ENCODE measurements at regions not wholly inside any gene's neighbourhood (a gene's known extent, or its start where the extent isn't known, plus 50 kb on each side); places are given as distances from the start of the nearest gene placed in this dataset.

DNA sequence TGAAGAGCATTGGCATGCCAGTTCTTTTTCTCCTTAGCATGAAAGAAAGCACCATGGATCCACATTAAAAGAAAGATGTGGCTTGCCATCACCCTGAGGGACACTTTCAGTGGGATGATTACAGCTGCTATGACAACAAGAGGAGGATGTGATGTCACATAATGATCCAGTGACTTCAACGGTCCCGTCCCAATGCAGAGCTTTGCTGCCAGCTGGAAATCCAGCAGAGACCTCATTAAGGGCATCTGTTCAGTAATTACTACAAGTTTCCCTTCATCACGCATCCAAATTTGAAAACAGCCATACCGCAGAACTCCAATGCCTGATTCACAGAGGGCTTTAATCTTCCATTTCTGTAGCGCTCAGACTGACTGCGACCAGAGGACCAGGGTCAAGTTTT is 206.6 kb downstream of the LSM5 start:
- Histone ChIP-seq H3K4me1 (ENCODE audit: control insufficient read depth, low read length) (no peaks in the 10 kb centered on the region), H3K36me3 (ENCODE audit: control insufficient read depth, low read length) (no peaks in the 10 kb centered on the region), H3K27ac (ENCODE audit: low read depth, low read length) (no peak overlapping the region), H4K20me1 (ENCODE audit: control insufficient read depth, insufficient read depth, low read depth, low read length) (no peaks in the 10 kb centered on the region), H3K9me2 (replicated peaks; ENCODE audit: control insufficient read depth, low read length) (no peaks in the 10 kb centered on the region), H3K27me3 (ENCODE audit: control insufficient read depth, low read length) (no peaks in the 10 kb centered on the region), H3K9me3 (ENCODE audit: control insufficient read depth, insufficient read depth, low read length) (no peaks in the 10 kb centered on the region), H3F3A (ENCODE audit: control insufficient read depth, insufficient read depth) (no peaks in the 10 kb centered on the region), H3K4me3 (ENCODE audit: low read length) (no peak overlapping the region), H3K4me2 (ENCODE audit: low read length) (no peak overlapping the region), H3K79me2 (ENCODE audit: control insufficient read depth, low read length) (no peaks in the 10 kb centered on the region)
- TF ChIP-seq, protein P1, sequence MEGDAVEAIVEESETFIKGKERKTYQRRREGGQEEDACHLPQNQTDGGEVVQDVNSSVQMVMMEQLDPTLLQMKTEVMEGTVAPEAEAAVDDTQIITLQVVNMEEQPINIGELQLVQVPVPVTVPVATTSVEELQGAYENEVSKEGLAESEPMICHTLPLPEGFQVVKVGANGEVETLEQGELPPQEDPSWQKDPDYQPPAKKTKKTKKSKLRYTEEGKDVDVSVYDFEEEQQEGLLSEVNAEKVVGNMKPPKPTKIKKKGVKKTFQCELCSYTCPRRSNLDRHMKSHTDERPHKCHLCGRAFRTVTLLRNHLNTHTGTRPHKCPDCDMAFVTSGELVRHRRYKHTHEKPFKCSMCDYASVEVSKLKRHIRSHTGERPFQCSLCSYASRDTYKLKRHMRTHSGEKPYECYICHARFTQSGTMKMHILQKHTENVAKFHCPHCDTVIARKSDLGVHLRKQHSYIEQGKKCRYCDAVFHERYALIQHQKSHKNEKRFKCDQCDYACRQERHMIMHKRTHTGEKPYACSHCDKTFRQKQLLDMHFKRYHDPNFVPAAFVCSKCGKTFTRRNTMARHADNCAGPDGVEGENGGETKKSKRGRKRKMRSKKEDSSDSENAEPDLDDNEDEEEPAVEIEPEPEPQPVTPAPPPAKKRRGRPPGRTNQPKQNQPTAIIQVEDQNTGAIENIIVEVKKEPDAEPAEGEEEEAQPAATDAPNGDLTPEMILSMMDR (IDR thresholded peaks at IDR 0.05; ENCODE audit: low read depth, low read length, poor library complexity, severe bottlenecking): no peak

DNA sequence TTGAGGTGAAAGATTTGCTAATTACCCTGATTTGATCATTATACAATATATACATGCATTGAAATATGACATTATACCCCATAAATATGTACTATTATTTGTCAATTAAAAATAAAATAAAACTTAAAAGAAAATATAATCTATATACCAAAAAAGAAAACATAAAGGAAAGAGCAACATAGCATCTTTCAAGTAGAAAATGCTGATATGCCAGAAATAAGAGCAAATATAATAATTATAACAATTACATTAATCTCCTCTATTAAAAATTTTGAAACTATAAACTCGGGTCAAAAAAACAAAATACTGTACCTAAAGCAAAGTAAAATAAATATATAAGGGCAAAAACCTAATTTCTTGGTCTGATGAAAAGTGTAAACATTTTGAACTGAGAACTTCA is 209.3 kb upstream of the PDE1C start:
- no peak for TF ChIP-seq EZH2phosphoT487 (IDR thresholded peaks at IDR 0.05; ENCODE audit: borderline replicate concordance, low read length)
- TF ChIP-seq, protein P1 (IDR thresholded peaks at IDR 0.05; ENCODE audit: low read depth, low read length, poor library complexity, severe bottlenecking): no peak
- H3K9me3 ChIP-seq (ENCODE audit: control insufficient read depth, insufficient read depth, low read length): no peaks in the 10 kb centered on the region
- H3K79me2 ChIP-seq (ENCODE audit: control insufficient read depth, low read length): no peaks in the 10 kb centered on the region
- no peaks in the 10 kb centered on the region for H3K4me1 ChIP-seq (ENCODE audit: control insufficient read depth, low read length)
- no peaks in the 10 kb centered on the region for H3F3A ChIP-seq (ENCODE audit: control insufficient read depth, insufficient read depth)
- no peaks in the 10 kb centered on the region for H4K20me1 ChIP-seq (ENCODE audit: control insufficient read depth, insufficient read depth, low read depth, low read length)
- no peak overlapping the region for H3K4me2 ChIP-seq (ENCODE audit: low read length)
- H3K9me2 ChIP-seq (replicated peaks; ENCODE audit: control insufficient read depth, low read length): no peaks in the 10 kb centered on the region
- no peaks in the 10 kb centered on the region for H3K36me3 ChIP-seq (ENCODE audit: control insufficient read depth, low read length)
- H3K27ac ChIP-seq (ENCODE audit: low read depth, low read length): no peak overlapping the region
- no peaks in the 10 kb centered on the region for H3K27me3 ChIP-seq (ENCODE audit: control insufficient read depth, low read length)
- H3K4me3 ChIP-seq (ENCODE audit: low read length): no peak overlapping the region

DNA sequence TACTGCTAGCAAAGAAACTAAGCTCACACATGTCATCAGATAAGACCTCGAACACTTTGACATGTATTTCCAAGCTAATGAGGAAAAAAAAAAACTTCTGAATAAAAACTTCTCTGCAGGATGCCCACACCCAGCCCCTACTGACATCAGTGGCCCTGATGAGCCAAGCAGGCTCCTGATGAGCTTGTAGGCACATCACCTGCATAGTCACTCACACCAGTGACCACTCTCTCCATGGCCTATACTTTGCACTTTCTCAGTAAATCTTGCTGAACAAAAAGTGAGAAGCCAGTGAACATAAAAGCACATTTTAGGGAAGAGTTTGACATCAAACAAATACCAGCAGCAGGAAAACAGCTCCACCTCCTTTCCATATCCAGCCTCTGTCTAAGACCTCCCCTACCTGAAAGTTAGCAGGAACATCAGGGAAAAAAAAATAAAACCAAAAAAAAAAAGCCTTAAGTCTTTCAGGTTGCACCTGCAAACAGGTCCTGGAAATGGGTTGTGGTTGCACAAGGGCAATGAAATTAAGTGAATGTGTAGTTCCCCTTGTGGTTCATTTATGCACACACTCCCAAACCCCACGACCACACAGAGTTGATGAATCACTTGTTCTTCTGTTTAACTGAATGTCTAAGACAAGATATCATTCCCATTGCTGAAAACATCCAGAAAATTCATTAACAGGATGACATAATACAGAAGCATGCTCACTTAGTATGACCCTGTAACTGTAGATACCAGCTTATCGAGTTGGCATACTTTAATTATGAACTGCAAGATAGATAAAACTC is 205.2 kb upstream of the PDE1C start:
- Histone ChIP-seq H3K79me2 (ENCODE audit: control insufficient read depth, low read length) (no peaks in the 10 kb centered on the region), H3K27me3 (ENCODE audit: control insufficient read depth, low read length) (no peaks in the 10 kb centered on the region), H3K9me2 (replicated peaks; ENCODE audit: control insufficient read depth, low read length) (no peaks in the 10 kb centered on the region), H3F3A (ENCODE audit: control insufficient read depth, insufficient read depth) (no peaks in the 10 kb centered on the region), H4K20me1 (ENCODE audit: control insufficient read depth, insufficient read depth, low read depth, low read length) (no peaks in the 10 kb centered on the region), H3K36me3 (ENCODE audit: control insufficient read depth, low read length) (no peaks in the 10 kb centered on the region), H3K4me2 (ENCODE audit: low read length) (no peak overlapping the region), H3K27ac (ENCODE audit: low read depth, low read length) (no peak overlapping the region), H3K4me1 (ENCODE audit: control insufficient read depth, low read length) (no peaks in the 10 kb centered on the region), H3K4me3 (ENCODE audit: low read length) (no peak overlapping the region), H3K9me3 (ENCODE audit: control insufficient read depth, insufficient read depth, low read length) (no peaks in the 10 kb centered on the region)
- TF ChIP-seq EZH2phosphoT487 (IDR thresholded peaks at IDR 0.05; ENCODE audit: borderline replicate concordance, low read length): no peak
- TF ChIP-seq, protein P1 (IDR thresholded peaks at IDR 0.05; ENCODE audit: low read depth, low read length, poor library complexity, severe bottlenecking): no peak

Data from DOHH2 (cell line).